CD14-positive monocyte (primary cell): ENCODE measurements at regions not wholly inside any gene's neighbourhood (a gene's known extent, or its start where the extent isn't known, plus 50 kb on each side); places are given as distances from the start of the nearest gene placed in this dataset.
A peak's percentile ranks its signal among the peaks of the same experiment; 100 is the strongest.

ENCODE experiments used
- DNase-seq, 3 donors: peaks; one replicate each; pipeline ENCODE4 v3.0.0-alpha.2; 2011 to 2022
- H2AFZ ChIP-seq: 2 replicates; pipeline ENCODE4 v1.6.0; 2012; ENCODE audit warnings: mild to moderate bottlenecking, low read depth, low read length, inconsistent platforms; ENCODE audit not compliant: insufficient read depth, poor library complexity, severe bottlenecking
- H3K27ac ChIP-seq, 2 donors: 1 replicate in 1 of 2; 2 replicates in 1 of 2; pipeline ENCODE4 v1.5.1; 2012 to 2013; ENCODE audit warnings: low read length in 2 of 2, control low read depth in 1 of 2, inconsistent platforms in 1 of 2, low read depth in 1 of 2, mild to moderate bottlenecking in 1 of 2
- H3K27me3 ChIP-seq, 2 donors: one replicate each; pipeline versions ENCODE4 v1.6.0 to v1.6.1; 2011 to 2013; ENCODE audit warnings: low read length in 2 of 2; ENCODE audit not compliant: control insufficient read depth in 2 of 2, insufficient read depth in 2 of 2
- H3K36me3 ChIP-seq, 2 donors: replicated peaks in 1 of 2; 1 replicate in 1 of 2; 2 replicates in 1 of 2; pipeline versions ENCODE4 v1.5.1 to v1.6.1; 2012 to 2013; ENCODE audit warnings: low read length in 2 of 2, control low read depth in 1 of 2, inconsistent platforms in 1 of 2, mild to moderate bottlenecking in 1 of 2; ENCODE audit not compliant: insufficient read depth in 2 of 2, control insufficient read depth in 1 of 2
- H3K4me1 ChIP-seq, 2 donors: 1 replicate in 1 of 2; 2 replicates in 1 of 2; pipeline versions ENCODE4 v1.5.1 to v1.6.1; 2012 to 2013; ENCODE audit warnings: low read length in 2 of 2, control low read depth in 1 of 2, inconsistent platforms in 1 of 2, mild to moderate bottlenecking in 1 of 2, moderate library complexity in 1 of 2; ENCODE audit not compliant: insufficient read depth in 2 of 2, control insufficient read depth in 1 of 2
- H3K4me2 ChIP-seq: replicated peaks from 2 replicates; pipeline ENCODE3; 2012; ENCODE audit warnings: low read length, moderate library complexity, mild to moderate bottlenecking; ENCODE audit not compliant: poor library complexity, severe bottlenecking; ENCODE audit errors: extremely low read depth
- H3K4me3 ChIP-seq, 3 experiments: fragments of 200-600 bp in 1 of 3; sonication (generic) in 1 of 3; replicated peaks in 1 of 3; 1 replicate in 2 of 3; 2 replicates in 1 of 3; pipeline ENCODE4 v1.5.1; 2011 to 2013; ENCODE audit warnings: low read length in 3 of 3, mild to moderate bottlenecking in 3 of 3, control low read depth in 2 of 3, low read depth in 2 of 3, inconsistent platforms in 1 of 3, moderate library complexity in 1 of 3
- H3K79me2 ChIP-seq: 2 replicates; pipeline ENCODE4 v1.6.0; 2012; ENCODE audit warnings: mild to moderate bottlenecking, control low read depth, inconsistent platforms, low read length, moderate library complexity; ENCODE audit not compliant: insufficient read depth
- H3K9ac ChIP-seq: 2 replicates; pipeline ENCODE4 v1.6.0; 2017; ENCODE audit warnings: low read length, mild to moderate bottlenecking; ENCODE audit not compliant: insufficient read depth, poor library complexity, severe bottlenecking
- H3K9me3 ChIP-seq, 2 donors: replicated peaks in 1 of 2; 1 replicate in 1 of 2; 2 replicates in 1 of 2; pipeline versions ENCODE4 v1.5.1 to v1.6.1; 2012 to 2013; ENCODE audit warnings: low read length in 2 of 2, control low read depth in 1 of 2; ENCODE audit not compliant: control insufficient read depth in 1 of 2, insufficient read depth in 1 of 2
- H4K20me1 ChIP-seq: 2 replicates; pipeline ENCODE4 v1.6.0; 2012; ENCODE audit warnings: mild to moderate bottlenecking, low read length, control low read depth, moderate library complexity; ENCODE audit not compliant: insufficient read depth
- H3K27ac Mint-ChIP-seq, 7 donors: one replicate each; pipeline ENCODE4 v1.8.0; 2020; ENCODE audit warnings: mild to moderate bottlenecking in 7 of 7, mixed read lengths in 7 of 7, moderate library complexity in 6 of 7, inconsistent platforms in 2 of 7
- H3K27me3 Mint-ChIP-seq, 3 donors: one replicate each; pipeline ENCODE4 v1.8.0; 2021 to 2022; ENCODE audit warnings: low read depth in 3 of 3, mild to moderate bottlenecking in 3 of 3, mixed read lengths in 3 of 3, moderate library complexity in 3 of 3, inconsistent platforms in 1 of 3
- H3K36me3 Mint-ChIP-seq, 2 donors: one replicate each; pipeline ENCODE4 v1.8.0; 2020; ENCODE audit warnings: mixed read lengths in 2 of 2, inconsistent platforms in 1 of 2, mild to moderate bottlenecking in 1 of 2
- H3K4me1 Mint-ChIP-seq: one replicate; pipeline ENCODE4 v1.8.0; 2020; ENCODE audit warnings: mild to moderate bottlenecking, mixed read lengths
- H3K4me3 Mint-ChIP-seq, 2 donors: one replicate each; pipeline ENCODE4 v1.8.0; 2020; ENCODE audit warnings: mild to moderate bottlenecking in 2 of 2, mixed read lengths in 2 of 2, moderate library complexity in 1 of 2
- H3K9me3 Mint-ChIP-seq, 7 donors: one replicate each; pipeline ENCODE4 v1.8.0; 2020 to 2022; ENCODE audit warnings: mixed read lengths in 7 of 7, mild to moderate bottlenecking in 6 of 7, moderate library complexity in 6 of 7, inconsistent platforms in 2 of 7
- CTCF ChIP-seq: fragments of 200-600 bp; IDR thresholded peaks from one replicate; pipeline ENCODE4 v1.8.0; 2022; ENCODE audit warnings: antibody characterized with exemption, mild to moderate bottlenecking
- WGBS: methylation state at CpG from one replicate; pipeline ENCODE4 v1.1.5; 2013; ENCODE audit warnings: missing lambda C conversion rate; ENCODE audit not compliant: insufficient coverage; 5-methylcytosine and 5-hydroxymethylcytosine counted together
- intact Hi-C, 2 donors: fragments of 100-400 bp; cut with micrococcal nuclease; formaldehyde crosslinking; loops; one replicate each; pipeline versions ENCODE4 v1.15.0 to v1.15.1; 2023

GRCh38 chrX:13094828-13095341 is 50.5 kb upstream of the FAM9C start:
- Histone ChIP-seq H2AFZ (no peak overlapping the region), H3K9me3 (no peaks in the 10 kb centered on the region), H3K27me3 (peaks cover 0 to 25% of the 10 kb centered on the region in 2 donors), H3K27ac (no peak overlapping the region), H3K9ac (no peak overlapping the region), H3K4me1 (peaks cover 36 to 38% of the 10 kb centered on the region in 2 donors), H3K4me2 (no peak overlapping the region), H3K79me2 (no peaks in the 10 kb centered on the region), H4K20me1 (no peaks in the 10 kb centered on the region), H3K4me3 (no peak overlapping the region), H3K36me3 (no peaks in the 10 kb centered on the region)
- Mint-ChIP-seq H3K27ac (peak overlapping the region in 2 of 7 donors; percentile 32 to 65), H3K27me3 (peaks cover 0 to 66% (median 0%) of the 10 kb centered on the region in 3 donors), H3K9me3 (peaks cover 0 to 8% (median 4%) of the 10 kb centered on the region in 7 donors), H3K4me1 (peaks cover 42% of the 10 kb centered on the region), H3K4me3 (no peak overlapping the region), H3K36me3 (no peaks in the 10 kb centered on the region)
- DNase-seq, result no peak
- WGBS, result no CpG with 5 or more reads among the region's 4 CpGs
- TF ChIP-seq CTCF, result no peak
- intact Hi-C loops, result loop anchor here (5.0 to 10.0 kb wide), 2 partner anchors 120 to 123 kb away; partner anchors contain the start of gene TMSB4X (in 1 of the 2)

DNA sequence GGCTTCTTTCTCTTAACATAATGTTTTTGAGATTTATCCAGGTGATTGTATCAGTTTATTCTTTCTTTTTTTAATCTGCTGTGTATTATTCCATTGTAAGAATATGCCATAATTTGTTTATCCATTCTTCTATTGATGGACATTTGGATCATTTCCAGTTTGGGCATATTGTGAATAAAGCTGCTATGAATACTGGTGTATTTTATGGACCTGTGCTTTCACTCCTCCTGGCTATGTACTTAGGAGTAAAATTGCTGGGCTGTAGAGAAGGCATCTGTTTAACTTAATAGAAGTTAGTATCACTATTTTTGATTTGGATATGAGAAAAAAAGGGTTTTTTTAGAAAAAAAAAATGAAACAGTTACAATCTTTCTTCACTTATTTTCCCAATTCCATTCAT is 50.0 kb upstream of the FAM9C start:
- H3K27me3 Mint-ChIP-seq, result peaks cover 0 to 61% (median 0%) of the 10 kb centered on the region in 3 donors

More for the DNA sequence above, 50.0 kb upstream of the FAM9C start:
- no peaks in the 10 kb centered on the region for H3K36me3 Mint-ChIP-seq
- Histone ChIP-seq H3K9me3 (no peaks in the 10 kb centered on the region), H3K4me2 (no peak overlapping the region), H2AFZ (no peak overlapping the region), H4K20me1 (no peaks in the 10 kb centered on the region), H3K27me3 (peaks cover 0 to 20% of the 10 kb centered on the region in 2 donors), H3K27ac (no peak overlapping the region), H3K4me3 (no peak overlapping the region), H3K36me3 (no peaks in the 10 kb centered on the region), H3K9ac (no peak overlapping the region), H3K4me1 (peaks cover 41 to 43% of the 10 kb centered on the region in 2 donors), H3K79me2 (peaks cover 5% of the 10 kb centered on the region)
- H3K27ac Mint-ChIP-seq, result no peak overlapping the region
- TF ChIP-seq CTCF, result no peak
- no peak for DNase-seq
- H3K4me3 Mint-ChIP-seq, result no peak overlapping the region
- H3K9me3 Mint-ChIP-seq, result peaks cover 0 to 8% (median 4%) of the 10 kb centered on the region in 7 donors
- intact Hi-C loops, result loop anchor here (5.0 to 10.0 kb wide), 2 partner anchors 120 to 122 kb away; partner anchors contain the start of gene TMSB4X (in 1 of the 2)
- peaks cover 43% of the 10 kb centered on the region for H3K4me1 Mint-ChIP-seq
